ENCODE measurements at regions not wholly inside any gene's neighbourhood (a gene's known extent, or its start where the extent isn't known, plus 50 kb on each side); places are given as distances from the start of the nearest gene placed in this dataset.

- Histone ChIP-seq H3K36me3 (no peaks in the 10 kb centered on the region), H3K4me3 (no peak overlapping the region), H3K27ac (no peak overlapping the region), H3K9me3 (no peaks in the 10 kb centered on the region), H3K27me3 (no peaks in the 10 kb centered on the region), H3K4me1 (no peaks in the 10 kb centered on the region)
- TF ChIP-seq, protein P1, sequence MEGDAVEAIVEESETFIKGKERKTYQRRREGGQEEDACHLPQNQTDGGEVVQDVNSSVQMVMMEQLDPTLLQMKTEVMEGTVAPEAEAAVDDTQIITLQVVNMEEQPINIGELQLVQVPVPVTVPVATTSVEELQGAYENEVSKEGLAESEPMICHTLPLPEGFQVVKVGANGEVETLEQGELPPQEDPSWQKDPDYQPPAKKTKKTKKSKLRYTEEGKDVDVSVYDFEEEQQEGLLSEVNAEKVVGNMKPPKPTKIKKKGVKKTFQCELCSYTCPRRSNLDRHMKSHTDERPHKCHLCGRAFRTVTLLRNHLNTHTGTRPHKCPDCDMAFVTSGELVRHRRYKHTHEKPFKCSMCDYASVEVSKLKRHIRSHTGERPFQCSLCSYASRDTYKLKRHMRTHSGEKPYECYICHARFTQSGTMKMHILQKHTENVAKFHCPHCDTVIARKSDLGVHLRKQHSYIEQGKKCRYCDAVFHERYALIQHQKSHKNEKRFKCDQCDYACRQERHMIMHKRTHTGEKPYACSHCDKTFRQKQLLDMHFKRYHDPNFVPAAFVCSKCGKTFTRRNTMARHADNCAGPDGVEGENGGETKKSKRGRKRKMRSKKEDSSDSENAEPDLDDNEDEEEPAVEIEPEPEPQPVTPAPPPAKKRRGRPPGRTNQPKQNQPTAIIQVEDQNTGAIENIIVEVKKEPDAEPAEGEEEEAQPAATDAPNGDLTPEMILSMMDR (IDR thresholded peaks at IDR 0.05) = no peak
- DNase-seq (no peak), ATAC-seq (no peak)
- intact Hi-C loops (cut with DNase I) = no loop called here
These were observed 143.6 kb upstream of the GRM7 start for GRCh38 chr3:6717026-6717943.

DNA sequence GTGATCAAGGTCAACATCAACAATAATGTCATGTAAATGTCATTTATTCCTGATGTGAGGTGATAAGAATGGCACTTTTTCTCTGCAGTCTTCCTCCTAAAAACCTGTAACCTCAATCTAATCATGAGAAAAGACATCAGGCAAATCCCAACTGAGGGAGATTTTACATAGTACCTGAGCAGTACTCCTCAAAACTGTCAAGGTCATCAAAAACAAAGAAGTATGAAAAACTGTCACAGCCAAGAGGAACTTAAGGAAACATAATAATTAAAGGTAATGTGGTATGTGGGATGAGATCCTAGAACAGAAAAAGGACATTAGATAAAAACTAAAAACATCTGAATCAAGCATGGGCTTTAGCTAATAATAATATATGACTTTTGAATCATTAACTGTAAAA, 140.9 kb upstream of the GRM7 start:
- no peak for DNase-seq

DNA sequence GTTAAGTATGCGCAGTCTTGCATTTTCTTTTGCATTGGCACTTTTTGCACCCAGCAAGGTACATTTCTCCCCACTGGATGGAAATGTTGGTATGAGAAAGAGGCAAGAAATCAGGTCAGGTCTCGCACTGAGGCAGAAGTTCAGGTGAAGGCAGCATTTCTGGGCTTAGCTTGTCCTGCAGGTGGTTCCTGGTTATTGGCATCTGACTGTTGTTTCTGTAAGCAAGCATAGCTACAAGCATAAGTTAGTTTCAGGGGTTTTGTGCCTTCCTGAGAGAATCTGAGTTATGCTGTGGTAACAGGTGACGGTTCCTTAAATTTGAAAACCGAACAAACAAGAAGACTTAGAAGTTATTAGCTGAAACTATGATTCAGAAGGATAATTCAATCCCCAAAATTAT, 139.4 kb upstream of the GRM7 start:
- H3K4me1 ChIP-seq = no peaks in the 10 kb centered on the region
- no peaks in the 10 kb centered on the region for H3K36me3 ChIP-seq
- TF ChIP-seq, protein P1 (IDR thresholded peaks at IDR 0.05) = no peak
- no peaks in the 10 kb centered on the region for H3K27me3 ChIP-seq
- H3K9me3 ChIP-seq = no peaks in the 10 kb centered on the region
- H3K27ac ChIP-seq = no peak overlapping the region
- ATAC-seq (no peak), DNase-seq (no peak)
- intact Hi-C loops (cut with DNase I) = no loop called here
- no peak overlapping the region for H3K4me3 ChIP-seq

More for the DNA sequence above, 140.9 kb upstream of the GRM7 start:
- Histone ChIP-seq H3K9me3 (no peaks in the 10 kb centered on the region), H3K27ac (no peak overlapping the region), H3K4me1 (no peaks in the 10 kb centered on the region), H3K4me3 (no peak overlapping the region), H3K36me3 (no peaks in the 10 kb centered on the region), H3K27me3 (no peaks in the 10 kb centered on the region)
- TF ChIP-seq, protein P1 (IDR thresholded peaks at IDR 0.05) = no peak
- intact Hi-C loops (cut with DNase I) = no loop called here
- no peak for ATAC-seq

DNA sequence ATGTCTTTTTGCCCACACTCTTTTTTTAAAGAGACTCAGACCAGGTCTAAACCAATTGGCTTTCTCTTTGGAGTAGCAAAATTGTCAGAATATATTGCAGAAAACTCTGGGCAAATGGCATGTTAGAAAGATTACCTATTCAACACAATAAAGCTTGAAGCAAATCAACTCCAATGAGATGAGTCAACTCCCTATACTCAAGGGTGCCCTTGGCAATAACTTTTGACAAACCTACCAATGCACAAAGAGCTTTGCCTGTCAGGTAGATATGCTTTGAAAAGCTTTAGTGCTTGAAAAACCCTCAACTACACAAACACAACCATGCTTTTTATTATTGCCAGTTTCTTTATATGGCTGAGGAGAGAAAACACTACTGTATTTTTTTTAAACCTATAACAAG, 137.7 kb upstream of the GRM7 start:
- Histone ChIP-seq H3K9me3 (no peaks in the 10 kb centered on the region), H3K27ac (no peak overlapping the region), H3K4me3 (no peak overlapping the region), H3K27me3 (no peaks in the 10 kb centered on the region), H3K4me1 (no peaks in the 10 kb centered on the region), H3K36me3 (no peaks in the 10 kb centered on the region)
- TF ChIP-seq, protein P1 (IDR thresholded peaks at IDR 0.05) = no peak
- ATAC-seq (no peak), DNase-seq (no peak)
- intact Hi-C loops (cut with DNase I) = no loop called here

DNA sequence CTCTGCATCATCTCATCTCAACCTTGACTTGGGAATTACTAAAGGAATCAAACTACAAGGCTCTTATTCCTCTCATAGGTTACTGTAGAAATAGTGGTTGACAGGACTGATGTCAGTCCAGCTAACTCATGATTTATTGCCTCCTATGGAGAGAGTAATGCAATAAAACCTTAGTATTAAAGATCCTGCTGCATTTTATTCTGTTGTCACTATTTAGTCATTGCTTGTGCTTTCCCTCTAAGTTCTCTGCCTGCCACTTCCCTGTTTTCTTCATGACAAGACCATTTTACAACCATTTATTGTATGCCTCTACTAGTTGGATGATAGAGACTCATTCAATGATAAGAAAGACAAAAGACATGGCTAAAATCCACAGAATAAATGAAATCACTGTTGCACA, 134.1 kb upstream of the GRM7 start:
- DNase-seq (no peak), ATAC-seq (no peak)
- Histone ChIP-seq H3K4me3 (no peak overlapping the region), H3K4me1 (no peaks in the 10 kb centered on the region), H3K27me3 (no peaks in the 10 kb centered on the region), H3K27ac (no peak overlapping the region), H3K36me3 (no peaks in the 10 kb centered on the region), H3K9me3 (no peaks in the 10 kb centered on the region)
- intact Hi-C loops (cut with DNase I) = no loop called here
- TF ChIP-seq, protein P1 (IDR thresholded peaks at IDR 0.05) = no peak
